ENCODE measurements at regions not wholly inside any gene's neighbourhood (a gene's known extent, or its start where the extent isn't known, plus 50 kb on each side); places are given as distances from the start of the nearest gene placed in this dataset.

DNA sequence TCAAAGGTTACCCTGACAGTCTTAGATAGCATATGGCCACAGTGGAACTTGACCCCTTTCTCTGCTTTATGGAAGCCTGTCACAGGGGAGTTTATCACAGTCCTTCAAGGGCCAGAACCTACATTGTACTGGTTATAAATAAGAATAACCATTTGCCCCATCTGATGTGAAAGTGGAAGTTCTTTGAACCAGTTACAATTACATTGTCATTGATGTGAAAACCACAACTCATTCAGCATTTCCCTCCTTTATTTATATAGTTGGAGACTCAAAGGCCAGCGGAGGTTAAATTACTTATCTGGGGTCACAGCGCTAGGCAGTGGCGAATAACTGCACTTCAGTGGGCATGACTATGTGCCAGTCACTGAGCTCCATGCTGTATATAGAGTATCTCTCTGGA is 60.5 kb upstream of the TBC1D5 start:
- DNase-seq (ENCODE audit: low read depth in 2 of 2): no peak

- DNase-seq (ENCODE audit: low read depth in 2 of 2): no peak
Observed at GRCh38 chr3:17801131-17801530, 58.7 kb upstream of the TBC1D5 start.

- no peak for DNase-seq (ENCODE audit: low read depth in 2 of 2)
Observed at GRCh38 chr3:17800232-17800631, 57.8 kb upstream of the TBC1D5 start.

DNA sequence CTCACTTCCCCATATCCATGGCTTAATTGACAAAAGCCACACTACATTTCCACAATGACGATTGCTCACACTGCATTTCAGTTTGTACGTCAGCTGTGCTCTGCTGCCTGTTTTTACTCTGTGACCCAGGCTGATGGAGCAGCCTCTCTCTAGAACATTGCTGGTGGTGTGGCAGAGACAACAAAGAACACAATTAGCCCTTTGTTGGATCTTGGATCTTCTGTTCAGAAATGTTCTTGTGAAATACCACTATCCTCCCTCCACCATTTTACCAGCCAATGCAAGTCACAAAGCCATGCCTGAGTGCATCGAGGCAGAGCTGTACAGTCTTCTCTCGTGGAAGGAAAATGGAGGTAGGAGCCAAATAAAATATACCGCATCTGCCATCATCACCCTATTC is 56.9 kb upstream of the TBC1D5 start:
- no peak for DNase-seq (ENCODE audit: low read depth in 2 of 2)

DNA sequence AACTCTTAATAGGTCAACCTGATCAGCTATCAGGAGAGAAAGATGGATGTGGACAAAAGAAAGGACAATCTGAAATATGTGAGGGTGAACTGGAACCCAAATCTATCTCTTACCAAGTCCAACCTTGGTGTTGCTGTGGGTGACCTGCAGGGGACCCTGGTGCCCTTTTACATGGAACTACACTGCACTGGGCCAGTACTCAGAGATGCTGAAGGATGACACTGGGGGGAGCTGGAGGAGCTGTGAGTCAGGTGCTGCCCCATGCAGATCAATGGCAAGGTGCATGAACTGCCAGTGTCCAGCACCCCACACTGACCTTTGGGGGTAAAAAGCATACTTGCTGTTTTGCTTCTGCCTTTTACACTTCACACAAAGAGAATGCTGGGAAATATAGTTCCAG is 55.6 kb upstream of the TBC1D5 start:
- no peak for DNase-seq (ENCODE audit: low read depth in 2 of 2)

DNA sequence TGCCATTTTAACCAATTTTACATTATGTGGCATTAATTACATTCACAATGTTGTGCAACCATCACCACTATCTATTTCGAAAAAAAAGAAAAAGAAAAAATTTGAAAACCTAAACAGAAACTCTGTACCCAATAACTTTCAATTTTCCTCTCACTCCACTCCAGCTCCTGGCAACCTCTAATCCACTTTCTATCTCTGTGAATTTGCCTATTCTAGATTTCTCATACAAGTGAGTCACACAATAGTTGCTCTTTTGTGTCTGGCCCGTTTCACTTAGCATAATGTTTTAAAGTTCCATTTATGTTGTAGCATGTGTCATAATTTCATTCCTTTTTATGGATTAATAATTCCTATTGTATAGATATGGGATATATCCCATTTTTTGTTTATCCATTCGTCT is 53.3 kb upstream of the TBC1D5 start:
- DNase-seq (ENCODE audit: low read depth in 2 of 2): no peak

DNA sequence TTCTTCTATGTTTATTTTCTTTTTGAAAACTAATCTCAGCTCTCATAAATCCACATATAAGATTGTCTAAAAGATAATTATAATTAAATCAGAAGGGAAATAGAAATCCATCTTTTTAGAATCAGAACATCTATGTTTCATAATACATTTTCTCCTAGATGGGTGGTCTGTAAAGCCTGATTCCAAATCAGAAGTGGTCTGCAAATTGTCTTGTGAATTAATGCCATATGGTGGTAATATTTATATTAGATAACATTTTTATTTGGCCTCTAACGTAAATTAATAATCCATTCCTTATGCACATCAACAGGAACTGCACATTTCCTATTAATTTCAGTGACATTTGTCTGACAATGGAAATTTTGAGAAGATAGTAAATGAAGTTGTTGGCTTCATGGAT is 52.8 kb upstream of the TBC1D5 start:
- no peak for DNase-seq (ENCODE audit: low read depth in 2 of 2)

- no peak for DNase-seq (ENCODE audit: low read depth in 2 of 2)
Observed at GRCh38 chr3:17793542-17794195, 51.2 kb upstream of the TBC1D5 start.
